GM18517 (cell line): ENCODE measurements at regions not wholly inside any gene's neighbourhood (a gene's known extent, or its start where the extent isn't known, plus 50 kb on each side); places are given as distances from the start of the nearest gene placed in this dataset.

Experiments
- ATAC-seq: cut with Tn5 transposase; IDR thresholded peaks from one replicate; pipeline ENCODE4 v1.9.1; 2021; ENCODE audit warnings: mild to moderate bottlenecking, moderate library complexity; ENCODE audit not compliant: unreplicated experiment

DNA sequence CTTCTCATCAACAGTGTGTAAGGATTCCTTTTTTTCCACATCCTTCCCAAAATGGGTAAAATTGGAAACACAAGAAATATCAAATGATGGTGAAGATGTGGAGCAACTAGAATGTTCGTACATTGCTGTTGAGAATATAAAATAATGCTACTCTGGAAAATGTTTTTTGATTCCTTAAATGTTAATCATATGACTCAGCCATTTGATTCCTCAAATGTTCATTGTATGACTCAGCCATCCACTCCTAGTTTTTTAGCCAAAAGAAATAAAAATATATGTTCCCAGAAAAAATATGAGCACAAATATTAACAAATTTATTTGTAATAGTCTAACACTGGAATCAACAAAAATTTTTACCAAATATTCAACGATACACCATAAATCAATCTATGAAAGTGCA, 1108.6 kb downstream of the LRFN5 start:
- ATAC-seq = no peak

DNA sequence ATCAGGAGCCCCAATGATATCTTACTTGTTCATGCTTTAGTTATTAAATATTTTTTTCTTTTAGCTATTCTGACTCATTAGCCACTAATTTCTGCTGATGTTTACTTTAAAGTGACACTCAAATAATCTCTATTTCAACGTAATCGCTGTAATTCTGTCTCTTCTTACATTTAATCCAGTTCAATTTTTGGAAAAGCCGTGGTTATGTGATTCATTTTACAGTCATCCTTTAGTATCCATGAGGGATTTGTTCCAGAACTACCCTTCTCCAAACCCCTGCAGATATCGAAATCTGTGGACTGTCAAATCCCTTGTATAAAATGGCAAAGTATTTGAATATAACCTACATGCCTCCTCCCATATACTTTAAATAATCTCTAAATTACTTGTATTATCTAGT, 1103.4 kb downstream of the LRFN5 start:
- ATAC-seq = no peak

DNA sequence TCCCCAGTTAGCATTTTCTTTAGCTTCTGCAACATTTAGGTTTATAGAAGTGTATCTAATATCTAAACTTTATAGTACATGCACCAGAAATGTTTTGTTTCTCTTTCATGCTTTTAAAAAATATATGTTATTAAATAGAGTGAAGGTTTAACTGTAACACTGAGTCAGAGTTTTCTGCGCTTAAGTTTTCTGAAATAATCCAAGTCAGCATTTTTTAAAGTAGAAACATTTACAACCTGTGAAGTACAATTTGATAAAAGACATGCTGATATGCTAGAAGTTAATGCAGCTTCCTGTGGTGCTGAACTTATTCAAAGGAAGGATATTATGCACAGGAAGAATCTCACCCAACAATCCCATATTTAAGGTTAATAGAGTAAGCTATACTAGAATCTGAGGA, 1096.8 kb downstream of the LRFN5 start:
- ATAC-seq = no peak

DNA sequence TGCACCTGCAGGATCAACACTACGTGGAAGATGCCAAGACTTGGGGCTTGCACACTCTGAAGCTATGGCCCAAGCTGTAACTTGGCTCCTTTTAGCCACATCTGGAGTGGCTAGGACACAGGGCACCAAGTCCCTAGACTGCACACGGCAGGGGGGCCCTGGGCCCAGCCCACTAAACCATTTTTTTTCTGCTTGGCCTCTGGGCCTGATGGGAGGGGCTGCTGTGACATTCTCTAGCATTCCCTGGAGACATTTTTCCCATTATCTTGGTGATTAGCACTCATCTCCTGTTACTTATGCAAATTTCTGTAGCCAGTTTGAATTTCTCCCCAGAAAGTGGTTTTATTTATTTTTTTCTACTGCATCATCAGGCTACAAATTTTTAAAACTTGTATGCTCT, 1080.7 kb downstream of the LRFN5 start:
- no peak for ATAC-seq

DNA sequence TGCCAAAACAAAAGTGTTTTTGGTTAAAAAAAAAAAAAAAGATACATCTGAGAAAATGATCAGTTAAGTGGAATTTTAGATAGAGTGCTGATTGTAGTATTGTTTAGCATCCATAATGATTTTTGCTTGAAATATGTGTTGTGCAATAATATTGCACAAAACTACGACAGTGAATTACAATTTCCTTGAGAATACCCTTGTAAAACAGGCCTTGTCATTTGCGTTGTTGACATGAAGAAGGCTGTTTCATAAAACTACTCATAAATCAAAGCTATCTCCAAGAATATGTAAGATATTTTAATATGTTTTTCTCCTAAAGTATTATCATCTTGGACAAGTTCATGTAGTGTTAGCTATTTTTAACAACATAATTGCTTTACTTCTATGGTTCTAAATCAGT, 1077.0 kb downstream of the LRFN5 start:
- ATAC-seq = no peak

DNA sequence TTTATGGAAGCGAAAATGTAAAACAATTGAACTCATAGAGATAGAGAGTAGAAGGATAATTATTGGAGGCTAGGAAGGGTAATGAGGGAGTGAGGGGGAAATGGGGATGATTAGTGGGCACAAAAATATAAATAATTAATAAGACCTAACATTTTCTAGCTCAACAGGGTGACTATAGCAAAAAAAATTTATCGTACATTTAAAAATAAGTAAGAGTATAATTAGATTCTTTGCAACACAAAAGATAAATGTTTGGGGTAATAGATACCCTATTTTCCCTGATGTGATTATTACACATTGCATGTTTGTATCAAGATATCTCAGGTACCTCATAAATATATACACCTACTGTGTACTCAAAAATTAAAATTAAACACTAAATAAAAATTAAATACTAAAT, 1070.0 kb downstream of the LRFN5 start:
- ATAC-seq = no peak

DNA sequence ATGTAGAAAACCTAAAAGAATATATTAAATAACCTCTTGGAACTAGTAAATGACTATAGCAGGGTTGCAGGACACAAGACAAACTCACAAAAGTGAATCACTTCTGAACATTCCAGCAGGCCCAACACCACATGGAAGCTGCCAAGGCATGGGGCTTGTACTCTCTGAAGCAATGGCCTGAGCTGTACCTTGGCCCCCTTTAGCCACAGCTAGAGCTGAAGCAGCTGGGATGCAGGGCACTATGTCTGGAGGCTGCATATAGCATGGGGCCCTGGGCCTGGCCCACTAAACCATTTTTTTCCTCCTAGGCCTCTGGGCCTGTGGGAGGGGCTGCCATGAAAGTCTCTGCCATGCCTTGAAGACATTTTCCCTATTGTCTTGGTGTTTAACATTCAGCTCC, 1067.3 kb downstream of the LRFN5 start:
- ATAC-seq = no peak

DNA sequence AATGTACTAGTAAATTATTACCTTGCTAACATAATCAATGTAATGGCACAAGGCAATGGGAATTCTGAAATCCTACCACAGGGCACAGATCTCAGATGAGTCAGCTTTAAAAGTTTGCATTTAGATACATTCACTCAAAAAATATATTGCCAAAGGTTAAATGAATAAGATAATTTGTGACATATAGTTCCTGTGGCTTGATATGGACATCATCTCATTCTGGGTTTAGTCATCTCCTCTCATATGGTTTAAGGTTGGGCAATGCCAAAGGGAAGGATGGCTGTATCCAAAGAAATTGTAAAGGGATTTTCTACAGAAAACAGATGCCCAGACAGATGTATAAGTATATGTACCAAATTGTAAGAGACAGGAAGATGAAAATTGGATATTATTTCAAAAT, 1065.0 kb downstream of the LRFN5 start:
- ATAC-seq = no peak

DNA sequence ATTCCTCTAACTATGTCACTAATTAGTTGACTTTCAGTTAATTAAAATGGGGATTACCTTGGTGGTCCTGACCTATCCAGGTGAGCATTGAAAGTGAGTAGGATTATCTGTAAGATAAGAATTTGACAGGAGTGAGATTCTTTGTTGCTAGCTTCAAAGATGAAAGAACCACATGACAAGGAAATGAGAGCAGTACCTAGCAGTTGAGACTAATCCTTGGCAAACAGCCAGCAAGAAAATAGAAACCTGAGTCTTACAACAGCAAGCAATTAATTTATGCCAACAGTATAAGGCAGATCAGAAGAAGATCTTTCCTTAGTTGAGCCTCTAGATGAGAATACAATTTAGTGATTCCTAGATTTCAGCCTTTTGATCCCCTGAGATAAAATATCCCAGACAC, 1058.4 kb downstream of the LRFN5 start:
- ATAC-seq = no peak

DNA sequence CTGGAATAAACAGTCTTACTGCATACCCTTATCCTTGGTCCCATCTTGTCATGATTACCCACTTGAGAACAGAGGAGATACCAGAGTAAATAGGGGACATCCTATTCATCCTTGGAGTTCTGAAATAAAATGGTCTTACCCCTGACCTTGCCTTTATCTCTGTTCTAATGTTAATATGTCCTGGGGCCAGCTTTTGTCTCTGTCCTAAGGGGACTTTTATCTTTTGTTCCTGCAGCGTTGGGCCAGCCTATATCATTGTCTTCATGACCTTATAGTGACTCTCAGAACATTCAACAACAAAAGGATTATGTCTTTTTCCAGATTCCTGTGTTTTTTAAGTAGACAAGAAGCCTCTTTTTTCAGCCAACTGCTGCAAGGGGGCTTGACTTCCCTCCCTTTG, 1057.5 kb downstream of the LRFN5 start:
- no peak for ATAC-seq

DNA sequence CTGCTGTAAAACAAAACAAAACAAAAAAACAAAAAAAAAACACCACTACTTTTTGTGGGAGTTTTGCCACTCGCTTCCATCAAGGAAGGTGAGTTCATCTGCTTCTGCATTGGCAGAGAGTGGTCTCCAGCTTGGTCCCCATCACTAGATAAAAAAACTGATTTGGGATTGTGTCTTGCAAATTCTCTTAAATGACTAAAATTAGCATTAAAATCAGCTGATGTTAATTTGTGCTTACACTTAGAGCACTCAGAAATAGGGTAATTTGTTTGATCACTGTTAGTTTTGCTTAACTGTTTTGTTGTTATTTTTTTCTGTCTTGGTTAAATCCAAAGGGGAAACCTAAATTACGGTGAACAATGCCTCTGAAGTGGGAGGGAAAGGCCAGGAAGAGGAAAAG, 1048.0 kb downstream of the LRFN5 start:
- no peak for ATAC-seq

DNA sequence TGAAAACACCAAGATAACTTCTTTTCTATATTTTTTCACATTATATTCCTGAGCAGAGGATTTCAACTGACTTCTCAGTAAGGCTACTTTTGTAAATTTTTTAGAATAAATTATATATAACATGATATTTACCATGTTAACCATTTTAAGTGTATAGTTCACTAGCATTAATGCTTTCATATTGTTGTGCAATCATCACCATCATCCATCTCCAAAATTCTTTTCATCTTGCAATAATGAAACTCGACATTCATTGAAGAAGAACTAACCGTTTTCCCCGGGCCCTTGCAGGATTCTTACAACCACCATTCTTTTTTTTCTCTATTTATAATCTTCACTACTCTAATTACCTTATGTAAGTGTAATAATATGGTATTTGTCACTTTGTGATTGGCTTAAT, 1036.1 kb downstream of the LRFN5 start:
- ATAC-seq = no peak

DNA sequence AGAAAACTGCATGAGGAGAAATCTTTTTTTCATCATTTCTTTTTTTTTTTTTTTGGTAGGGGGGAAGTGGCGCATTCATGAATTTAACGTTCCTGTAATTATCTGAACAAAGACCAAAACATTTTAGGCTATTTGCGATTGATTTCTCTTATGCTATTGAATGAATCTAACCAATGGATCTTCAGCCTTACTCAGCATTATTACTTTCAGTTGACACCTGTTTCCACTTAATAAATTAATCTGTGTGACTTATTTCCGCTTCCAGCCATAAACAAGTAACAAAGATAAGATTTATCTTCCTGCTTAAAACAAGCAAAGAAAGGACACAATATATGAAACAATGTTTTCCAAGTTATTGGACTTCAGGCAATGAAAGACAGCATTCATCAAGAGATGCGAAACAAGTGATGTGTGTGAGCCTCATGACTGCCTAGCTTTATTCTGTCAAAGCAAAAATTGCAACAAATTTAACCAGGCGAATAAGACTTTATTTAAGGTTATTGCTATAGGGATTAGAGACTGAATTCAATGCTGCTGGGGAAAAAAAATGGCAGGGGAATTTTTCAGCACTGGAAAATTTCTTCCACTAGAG, 1026.9 kb downstream of the LRFN5 start:
- ATAC-seq = no peak

DNA sequence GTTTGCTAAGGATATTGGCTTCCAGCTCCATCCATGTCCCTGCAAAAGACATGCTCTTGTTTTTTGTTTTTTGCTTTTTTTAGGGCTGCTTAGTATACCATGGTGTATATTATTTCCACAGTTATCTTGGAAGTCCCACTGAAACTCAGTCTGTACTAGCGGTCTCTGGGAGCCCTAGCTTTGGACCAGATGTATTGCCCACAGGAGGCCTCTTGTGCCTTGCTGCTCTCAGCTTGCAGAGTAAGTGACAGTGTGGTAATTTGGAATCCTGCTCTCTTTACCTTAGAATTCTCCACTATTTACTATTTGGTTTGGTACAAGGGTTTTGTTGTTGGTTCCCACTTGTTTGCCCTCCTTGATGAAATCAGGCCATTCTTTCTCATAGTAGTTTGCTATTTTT, 1022.9 kb downstream of the LRFN5 start:
- ATAC-seq = no peak

DNA sequence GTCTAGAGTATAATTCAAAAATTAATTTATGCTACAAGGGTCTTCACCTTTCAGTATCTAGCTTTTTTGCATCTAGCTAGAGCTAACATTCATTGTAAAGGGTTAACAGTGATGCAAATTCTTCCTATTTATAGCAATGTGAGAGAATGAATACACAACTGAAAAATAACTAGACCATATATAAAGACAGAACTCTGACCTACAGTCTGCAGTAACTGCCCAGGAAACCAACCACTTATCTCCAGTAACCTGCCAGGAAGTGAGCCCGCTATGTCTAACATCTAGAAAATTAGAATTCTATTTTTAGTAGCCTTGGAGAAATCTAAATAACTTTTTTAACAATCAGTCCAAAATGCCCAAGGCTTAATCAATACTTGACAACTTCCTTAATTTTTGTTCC, 1021.9 kb downstream of the LRFN5 start:
- ATAC-seq = no peak

DNA sequence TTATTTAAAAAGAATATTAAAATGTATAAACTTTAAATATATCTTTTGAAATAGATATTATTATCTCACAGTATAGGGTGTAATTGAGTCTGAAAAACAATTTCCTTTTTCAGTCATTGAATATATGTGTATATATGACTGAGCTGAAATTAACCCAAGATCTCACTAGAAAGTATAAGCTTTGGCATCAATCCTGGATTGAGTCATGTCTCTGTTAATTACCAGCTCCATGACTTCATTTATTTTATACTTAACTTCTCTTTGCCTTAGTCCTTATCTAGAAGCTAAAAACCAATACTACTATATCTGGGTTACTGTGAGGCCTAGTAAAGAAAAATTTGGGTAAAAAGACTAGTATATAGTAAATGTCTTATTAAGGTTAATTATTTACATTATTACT, 1020.3 kb downstream of the LRFN5 start:
- no peak for ATAC-seq

DNA sequence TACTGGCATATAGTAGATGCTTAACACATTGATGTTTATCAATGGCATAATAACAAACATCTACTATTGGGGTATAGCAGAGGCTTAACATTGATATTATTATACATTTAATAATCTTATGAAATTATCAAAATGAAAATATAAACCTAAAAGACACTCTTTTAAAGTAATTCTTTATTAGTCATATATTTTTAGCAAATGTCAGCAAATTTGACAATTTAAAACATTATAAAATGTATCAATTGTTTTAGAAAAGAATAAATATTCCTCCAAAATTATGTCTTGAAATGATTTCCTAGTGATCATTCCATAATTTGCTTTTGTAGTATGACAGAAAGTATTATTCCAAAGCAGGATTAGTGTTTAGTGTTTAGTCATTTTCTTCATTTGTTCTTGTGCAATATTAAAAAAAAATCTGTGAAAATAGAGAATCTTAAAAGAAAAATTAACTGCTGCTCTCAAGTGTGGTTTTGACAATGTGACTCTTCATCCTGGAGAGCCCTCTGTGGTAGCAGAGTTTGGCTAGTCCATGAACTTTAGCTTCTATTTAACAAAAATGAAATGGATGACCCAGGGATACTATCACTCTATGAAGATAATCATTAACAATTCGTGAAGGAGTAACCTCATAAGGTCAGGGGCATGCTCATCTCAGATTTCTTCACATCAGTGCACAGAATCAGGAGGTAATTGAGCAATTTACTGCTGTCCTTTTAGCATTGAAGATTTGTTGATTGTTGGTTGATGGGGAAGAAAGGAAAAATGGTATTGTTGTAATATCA, 1018.5 kb downstream of the LRFN5 start:
- ATAC-seq = no peak

DNA sequence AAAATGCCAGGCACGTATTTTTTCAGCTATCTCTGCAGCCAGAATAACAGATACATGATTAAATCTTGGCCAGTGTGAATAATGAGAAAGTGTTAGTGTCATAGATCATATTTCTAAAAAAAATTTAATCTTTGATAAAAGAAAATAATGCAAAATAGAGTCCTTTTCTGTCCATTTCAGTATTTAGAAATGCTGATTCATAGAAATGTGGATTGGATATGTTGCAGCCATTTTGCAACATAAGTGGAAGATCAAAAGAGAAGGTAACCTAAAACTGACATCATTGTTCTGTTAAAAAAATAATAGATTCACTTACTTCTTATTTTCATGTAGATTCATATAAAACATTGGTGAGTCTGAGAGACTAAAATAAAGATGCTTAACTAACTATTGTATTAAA, 1010.3 kb downstream of the LRFN5 start:
- no peak for ATAC-seq

DNA sequence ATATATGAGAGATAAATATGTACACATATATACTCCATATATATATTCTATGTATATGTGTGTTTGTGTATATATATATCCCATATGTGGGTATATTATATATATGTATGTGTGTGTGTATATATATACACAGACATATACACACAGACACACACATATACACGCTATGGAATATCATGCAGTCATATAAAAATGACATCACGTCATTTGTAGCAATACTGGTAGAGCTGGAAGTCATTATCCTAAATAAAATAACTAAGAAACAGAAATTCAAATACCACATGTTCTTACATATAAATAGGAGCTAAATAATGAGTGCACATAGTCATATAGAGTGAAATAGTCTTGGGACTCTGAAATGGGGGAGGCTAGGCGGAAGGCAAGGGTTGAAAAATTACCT, 1000.2 kb downstream of the LRFN5 start:
- ATAC-seq = no peak

DNA sequence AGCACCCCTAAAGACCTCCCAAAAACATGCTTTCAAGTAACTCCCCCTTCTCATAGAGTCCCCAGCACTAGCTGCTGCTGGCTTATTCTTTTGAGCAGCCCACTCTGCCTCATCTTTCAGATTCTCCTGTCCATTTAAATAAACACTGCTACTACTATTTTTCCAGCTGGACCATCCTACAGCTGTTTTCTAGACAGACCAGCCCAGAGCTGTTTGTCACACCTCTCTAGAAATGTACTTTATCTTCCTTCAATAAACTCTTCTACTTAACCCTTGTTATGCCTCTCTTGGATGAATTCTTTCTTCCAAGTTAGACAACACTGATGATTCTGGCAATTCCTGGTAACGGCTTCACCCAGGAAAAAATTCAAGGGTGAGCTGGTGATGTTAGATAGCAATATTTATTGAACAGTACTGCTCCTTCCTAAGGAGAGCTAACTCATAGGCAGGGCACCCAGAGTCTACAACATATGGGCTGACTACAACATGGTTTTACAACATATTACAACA, 995.7 kb downstream of the LRFN5 start:
- ATAC-seq = no peak

DNA sequence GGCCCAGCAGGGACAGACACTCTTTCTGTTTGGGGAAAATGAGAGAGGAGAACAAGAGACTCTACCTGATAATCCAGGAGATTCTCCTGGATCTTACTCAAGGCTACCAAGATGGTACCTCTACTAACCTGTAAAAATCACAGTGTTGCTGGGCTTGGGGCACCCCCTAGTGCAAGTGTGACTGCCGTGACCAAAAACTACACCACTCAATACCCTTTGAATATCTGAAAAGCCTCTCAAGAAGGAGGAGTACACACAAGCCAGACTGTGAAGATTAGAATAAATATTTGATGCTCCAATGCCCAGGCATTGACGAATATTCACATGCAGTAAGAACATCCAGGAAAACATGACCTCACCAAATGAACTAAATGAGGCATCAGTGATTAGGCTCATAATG, 965.4 kb downstream of the LRFN5 start:
- ATAC-seq = no peak

DNA sequence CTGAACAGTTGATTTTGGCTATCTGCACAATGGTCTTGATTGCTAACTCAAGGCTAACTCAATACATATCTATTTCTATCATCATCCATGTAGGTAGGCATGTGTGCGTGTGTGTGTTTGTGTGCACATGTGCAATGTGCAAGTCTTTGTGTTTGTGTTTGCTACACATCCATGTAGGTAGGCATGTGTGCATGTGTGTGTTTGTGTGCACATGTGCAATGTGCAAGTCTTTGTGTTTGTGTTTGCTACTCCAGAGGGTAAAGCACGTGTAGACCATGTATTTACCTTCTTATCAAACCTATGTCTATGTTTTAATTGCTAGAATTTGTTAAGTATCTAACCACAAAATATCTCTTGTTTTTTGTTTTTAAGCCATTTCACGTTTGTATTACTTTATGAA, 962.6 kb downstream of the LRFN5 start:
- ATAC-seq = no peak

DNA sequence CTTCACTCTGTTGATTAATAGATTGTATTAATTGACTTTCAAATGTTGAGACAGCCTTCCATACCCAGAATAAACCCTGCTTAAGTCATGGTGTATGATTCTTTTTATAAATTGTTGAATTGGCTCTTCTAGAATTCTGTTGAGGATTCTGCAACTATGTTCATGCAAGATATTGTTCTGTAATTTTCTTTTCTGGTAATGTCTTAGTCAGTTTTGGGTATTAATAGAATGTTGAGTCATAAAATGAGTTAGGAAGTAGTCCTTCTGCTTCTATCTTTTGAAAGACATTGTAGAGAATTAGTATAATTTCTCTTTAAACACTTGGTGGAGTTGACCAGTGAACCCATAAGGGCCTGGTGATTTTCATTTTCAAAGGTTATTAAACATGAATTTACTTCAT, 958.9 kb downstream of the LRFN5 start:
- no peak for ATAC-seq
